Endothelial cell (in vitro differentiated cells): ENCODE measurements at regions not wholly inside any gene's neighbourhood (a gene's known extent, or its start where the extent isn't known, plus 50 kb on each side); places are given as distances from the start of the nearest gene placed in this dataset.

Experiments used
- DNase-seq: peaks from one replicate; pipeline ENCODE4 v3.0.0; 2021; ENCODE audit warnings: low spot score
- H3K27ac Mint-ChIP-seq: one replicate; pipeline ENCODE4 v1.8.0; 2021; ENCODE audit warnings: mixed read lengths, inconsistent platforms; ENCODE audit not compliant: unreplicated experiment
- H3K27me3 Mint-ChIP-seq: one replicate; pipeline ENCODE4 v1.8.0; 2021; ENCODE audit warnings: mild to moderate bottlenecking, moderate library complexity, mixed read lengths, inconsistent platforms; ENCODE audit not compliant: unreplicated experiment
- H3K36me3 Mint-ChIP-seq: one replicate; pipeline ENCODE4 v1.8.0; 2021; ENCODE audit warnings: mild to moderate bottlenecking, low read depth, mixed read lengths, inconsistent platforms; ENCODE audit not compliant: unreplicated experiment
- H3K4me1 Mint-ChIP-seq: one replicate; pipeline ENCODE4 v1.8.0; 2021; ENCODE audit warnings: mild to moderate bottlenecking, mixed read lengths, inconsistent platforms; ENCODE audit not compliant: unreplicated experiment
- H3K4me3 Mint-ChIP-seq: one replicate; pipeline ENCODE4 v1.8.0; 2021; ENCODE audit warnings: mild to moderate bottlenecking, mixed read lengths, inconsistent platforms; ENCODE audit not compliant: unreplicated experiment
- H3K9me3 Mint-ChIP-seq: one replicate; pipeline ENCODE4 v1.8.0; 2021; ENCODE audit warnings: mixed read lengths, inconsistent platforms; ENCODE audit not compliant: unreplicated experiment
- CTCF ChIP-seq: fragments of 200-600 bp; sonication (generic); IDR thresholded peaks from one replicate; pipeline ENCODE4 v1.5.0; 2021; ENCODE audit warnings: antibody characterized with exemption; ENCODE audit not compliant: unreplicated experiment

GRCh38 chr7:106179256-106179655, 67.1 kb upstream of the SYPL1 start:
- peaks cover 36% of the 10 kb centered on the region for H3K4me1 Mint-ChIP-seq
- H3K4me3 Mint-ChIP-seq, result no peak overlapping the region
- no peak overlapping the region for H3K27ac Mint-ChIP-seq
- H3K36me3 Mint-ChIP-seq, result peaks cover 3% of the 10 kb centered on the region
- peaks cover 4% of the 10 kb centered on the region for H3K27me3 Mint-ChIP-seq
- no peaks in the 10 kb centered on the region for H3K9me3 Mint-ChIP-seq
- TF ChIP-seq CTCF, result no peak
- DNase-seq, result no peak

DNA sequence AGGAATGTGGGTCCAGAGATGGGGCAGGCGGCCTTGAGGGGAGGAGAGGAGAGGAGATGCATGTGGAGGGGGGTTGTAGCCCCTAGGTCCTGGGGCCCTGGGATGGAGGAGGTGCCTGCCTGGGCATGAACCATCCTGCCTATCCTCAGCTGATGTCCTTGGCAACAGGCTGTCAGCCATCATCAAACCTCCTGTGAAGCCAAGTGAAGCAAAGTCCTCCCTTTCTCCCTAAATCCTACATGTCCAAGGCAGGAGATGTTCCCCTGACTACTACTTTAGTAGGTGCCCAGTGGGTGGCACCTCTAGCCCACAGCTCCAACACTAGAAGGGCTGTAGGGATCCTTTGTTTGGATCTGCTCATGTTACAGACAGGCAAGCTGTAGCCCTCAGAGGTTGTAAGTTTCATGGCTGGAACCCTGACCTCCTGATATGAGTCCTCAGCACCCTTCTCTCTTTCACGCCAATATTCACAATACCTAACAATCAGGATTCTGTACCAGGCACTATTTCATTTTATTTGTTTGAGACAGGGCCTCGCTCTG, 66.6 kb upstream of the SYPL1 start:
- Mint-ChIP-seq H3K4me1 (peaks cover 36% of the 10 kb centered on the region), H3K27me3 (peaks cover 4% of the 10 kb centered on the region), H3K27ac (peak overlapping the region; percentile 43), H3K36me3 (peaks cover 3% of the 10 kb centered on the region), H3K9me3 (no peaks in the 10 kb centered on the region), H3K4me3 (no peak overlapping the region)
- no peak for TF ChIP-seq CTCF
- DNase-seq, result no peak

DNA sequence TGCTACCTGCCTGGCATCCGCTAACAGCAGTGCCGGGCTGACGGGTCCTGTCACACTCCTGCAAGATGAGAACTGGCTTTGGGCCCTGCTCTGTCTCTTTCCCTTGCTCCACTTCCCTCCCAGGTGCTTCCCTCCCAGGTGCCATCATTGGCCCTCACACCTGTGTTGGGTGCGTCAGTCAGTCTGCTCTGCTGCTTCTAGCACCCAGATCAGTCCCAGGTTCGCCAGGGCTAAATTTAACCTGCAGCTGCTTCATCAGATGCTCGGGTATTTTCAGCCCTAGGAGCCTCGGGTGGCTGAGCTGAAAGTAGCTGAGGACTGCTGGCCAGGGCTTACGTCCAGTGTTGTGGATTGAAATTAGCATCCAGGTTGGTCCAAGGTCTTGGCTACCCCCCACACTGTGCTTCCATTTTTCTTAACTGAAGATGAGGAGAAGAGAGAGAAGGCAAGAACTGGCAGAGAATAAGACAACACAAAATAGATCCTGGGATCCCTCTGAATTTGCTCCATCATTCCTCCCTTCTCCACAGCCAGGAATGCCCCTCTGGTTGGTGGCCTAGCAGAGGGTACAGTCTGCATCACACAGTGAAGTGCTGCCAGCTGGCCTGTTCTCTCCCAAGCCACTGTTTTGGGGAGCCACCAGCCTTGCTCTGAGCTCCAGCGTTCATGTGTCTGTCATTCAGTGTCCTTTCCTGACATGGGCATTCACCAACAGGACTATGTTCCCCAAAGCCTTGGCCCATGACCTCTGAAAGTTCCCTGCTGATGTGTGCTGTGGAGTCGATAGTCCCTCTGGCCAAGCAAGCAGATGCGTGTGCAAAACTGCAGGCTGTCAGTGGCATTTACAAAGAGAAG, 65.9 kb upstream of the SYPL1 start:
- Mint-ChIP-seq H3K9me3 (no peaks in the 10 kb centered on the region), H3K4me1 (peaks cover 36% of the 10 kb centered on the region), H3K4me3 (no peak overlapping the region), H3K36me3 (peaks cover 3% of the 10 kb centered on the region), H3K27me3 (peaks cover 4% of the 10 kb centered on the region), H3K27ac (no peak overlapping the region)
- no peak for DNase-seq
- TF ChIP-seq CTCF, result no peak

DNA sequence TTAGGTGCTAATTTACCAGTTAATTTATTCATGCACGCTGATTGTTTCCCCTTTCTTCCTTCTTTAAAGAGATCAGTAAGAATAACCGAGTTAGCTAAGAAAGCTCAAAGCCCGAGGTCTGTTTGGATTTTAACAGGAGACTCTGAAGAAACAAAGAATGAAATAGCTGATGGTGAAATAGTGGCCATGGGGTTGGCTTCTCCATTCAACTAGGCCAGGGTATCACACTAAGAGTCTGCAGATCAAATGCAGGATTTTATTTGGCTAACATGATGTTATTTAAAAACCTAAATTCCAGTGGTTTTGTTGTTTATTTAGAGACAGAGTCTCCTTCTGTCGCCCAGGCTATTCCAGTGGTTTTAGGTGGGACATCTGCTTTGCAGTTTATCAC, 65.2 kb upstream of the SYPL1 start:
- no peak overlapping the region for H3K27ac Mint-ChIP-seq
- DNase-seq, result no peak
- no peak overlapping the region for H3K4me3 Mint-ChIP-seq
- no peaks in the 10 kb centered on the region for H3K9me3 Mint-ChIP-seq
- peaks cover 36% of the 10 kb centered on the region for H3K4me1 Mint-ChIP-seq
- H3K36me3 Mint-ChIP-seq, result peaks cover 3% of the 10 kb centered on the region
- TF ChIP-seq CTCF, result no peak
- H3K27me3 Mint-ChIP-seq, result peaks cover 4% of the 10 kb centered on the region
